Umbilical cord (tissue), 1 donor: ENCODE measurements at regions not wholly inside any gene's neighbourhood (a gene's known extent, or its start where the extent isn't known, plus 50 kb on each side); places are given as distances from the start of the nearest gene placed in this dataset.

Experiments used
- DNase-seq: peaks from one replicate; pipeline ENCODE4 v3.0.0-alpha.2; 2015; ENCODE audit warnings: low spot score

- DNase-seq: no peak
Observed at GRCh38 chr10:120279196-120279595, 177.8 kb upstream of the PLPP4 start.

GRCh38 chr10:120282421-120282820 is 174.6 kb upstream of the PLPP4 start:
- DNase-seq: no peak

- DNase-seq: no peak
Observed at GRCh38 chr10:120282846-120283492, 174.1 kb upstream of the PLPP4 start.

- no peak for DNase-seq
Observed at GRCh38 chr10:120285408-120285807, 171.6 kb upstream of the PLPP4 start.

GRCh38 chr10:120286280-120286679 is 170.7 kb upstream of the PLPP4 start:
- no peak for DNase-seq

- no peak for DNase-seq
Observed at GRCh38 chr10:120300513-120300912, 156.5 kb upstream of the PLPP4 start.

GRCh38 chr10:120308589-120308988 is 148.4 kb upstream of the PLPP4 start:
- no peak for DNase-seq

- no peak for DNase-seq
Observed at GRCh38 chr10:120313715-120314114, 143.3 kb upstream of the PLPP4 start.

- DNase-seq: no peak
Observed at GRCh38 chr10:120314442-120314841, 142.6 kb upstream of the PLPP4 start.

- DNase-seq: no peak
Observed at GRCh38 chr10:120318862-120319261, 138.2 kb upstream of the PLPP4 start.

- DNase-seq: no peak
Observed at GRCh38 chr10:120327675-120328074, 129.4 kb upstream of the PLPP4 start.

- DNase-seq: no peak
Observed at GRCh38 chr10:120328647-120329046, 128.4 kb upstream of the PLPP4 start.

- DNase-seq: no peak
Observed at GRCh38 chr10:120335553-120335952, 121.5 kb upstream of the PLPP4 start.

- no peak for DNase-seq
Observed at GRCh38 chr10:120336306-120336910, 120.6 kb upstream of the PLPP4 start.

GRCh38 chr10:120336911-120337540 is 120.0 kb upstream of the PLPP4 start:
- DNase-seq: peak; percentile 28

- DNase-seq: no peak
Observed at GRCh38 chr10:120342115-120342714, 114.8 kb upstream of the PLPP4 start.

GRCh38 chr10:120345186-120345585 is 111.8 kb upstream of the PLPP4 start:
- DNase-seq: no peak

GRCh38 chr10:120347644-120348043 is 109.4 kb upstream of the PLPP4 start:
- DNase-seq: no peak

- DNase-seq: no peak
Observed at GRCh38 chr10:120349069-120349468, 108.0 kb upstream of the PLPP4 start.

GRCh38 chr10:120355425-120355824 is 101.6 kb upstream of the PLPP4 start:
- DNase-seq: no peak

- no peak for DNase-seq
Observed at GRCh38 chr10:120360571-120360970, 96.5 kb upstream of the PLPP4 start.

GRCh38 chr10:120365872-120366271 is 91.2 kb upstream of the PLPP4 start:
- no peak for DNase-seq

- no peak for DNase-seq
Observed at GRCh38 chr10:120367341-120367740, 89.7 kb upstream of the PLPP4 start.
